Psoas muscle (tissue), 7 donors: ENCODE measurements at regions not wholly inside any gene's neighbourhood (a gene's known extent, or its start where the extent isn't known, plus 50 kb on each side); places are given as distances from the start of the nearest gene placed in this dataset.
"Not testable (repeated sequence)": the region's sequence is repeated elsewhere in the genome, so short reads cannot be mapped to it uniquely, and the experiment has no call there.

Experiments used
- ATAC-seq, 4 donors: fragments of 200-7000 bp; cut with Tn5 transposase; one replicate each; pipeline ENCODE4 v1.9.1; 2020; ENCODE audit warnings: moderate library complexity in 3 of 4, mild to moderate bottlenecking in 2 of 4
- DNase-seq, 2 donors: peaks; one replicate each; pipeline ENCODE4 v3.0.0-alpha.2; 2020
- H3K27ac ChIP-seq: fragments of 200-600 bp; one replicate; pipeline ENCODE4 v1.8.0; 2022
- H3K27me3 ChIP-seq, 3 donors: fragments of 200-600 bp in 1 of 3; one replicate each; pipeline versions ENCODE4 v1.6.1 to v1.8.0; 2013 to 2022; ENCODE audit warnings: low read length in 2 of 3, mild to moderate bottlenecking in 2 of 3, moderate library complexity in 1 of 3; ENCODE audit not compliant: insufficient read depth in 3 of 3
- H3K36me3 ChIP-seq, 2 donors: fragments of 200-600 bp in 1 of 2; one replicate each; pipeline versions ENCODE4 v1.6.1 to v1.8.0; 2013 to 2022; ENCODE audit warnings: low read depth in 1 of 2, mild to moderate bottlenecking in 1 of 2, moderate library complexity in 1 of 2; ENCODE audit not compliant: insufficient read depth in 1 of 2
- H3K4me1 ChIP-seq: fragments of 200-600 bp; one replicate; pipeline ENCODE4 v1.8.0; 2022
- H3K4me3 ChIP-seq: fragments of 200-600 bp; one replicate; pipeline ENCODE4 v1.8.0; 2022; ENCODE audit warnings: mild to moderate bottlenecking
- H3K9me3 ChIP-seq: fragments of 200-600 bp; one replicate; pipeline ENCODE4 v1.8.0; 2022
- CTCF ChIP-seq: fragments of 200-600 bp; IDR thresholded peaks from one replicate; pipeline ENCODE4 v1.8.0; 2022; ENCODE audit warnings: antibody characterized with exemption
- WGBS, 3 donors: extraction: QIAGEN DNeasy Blood & Tissue Kit; methylation state at CpG; one replicate each; pipeline versions ENCODE4 v1.1.6 to v1.1.7; 2013; 5-methylcytosine and 5-hydroxymethylcytosine counted together
- intact Hi-C, 2 donors: fragments of 100-400 bp; cut with DNase I; formaldehyde crosslinking; loops; one replicate each; pipeline versions ENCODE4 v1.11.0 to v1.14.2; 2022
- donor health status: healthy with polysubstance abuse.
- donor health status: DM: no; HTN: no; CAD: no; lungs with moderate emphysema.
- donor health status: Bipolar disorder and iron deficiency.
- donor health status: healthy.
- donor health status: DM: yes; HTN: yes; CAD: no.
- donor health status: DM: no; HTN: no; CAD: no.
- donor health status: DM: yes; HTN: yes; CAD: no.

GRCh38 chr9:75454043-75454442 is 365.7 kb downstream of the OSTF1 start:
- H3K4me1 ChIP-seq: no peaks in the 10 kb centered on the region
- intact Hi-C loops: no loop called here

GRCh38 chr9:75454891-75455290 is 366.6 kb downstream of the OSTF1 start:
- Histone ChIP-seq H3K27me3 (no peaks in the 10 kb centered on the region), H3K4me1 (no peaks in the 10 kb centered on the region), H3K36me3 (no peaks in the 10 kb centered on the region), H3K4me3 (no peak overlapping the region), H3K9me3 (no peaks in the 10 kb centered on the region), H3K27ac (no peak overlapping the region)
- no peak for ATAC-seq
- WGBS, 3 donors: 96 to 98% (median 97%) methylated on average over 2 of the region's 2 CpGs
- intact Hi-C loops: no loop called here
- no peak for DNase-seq
- no peak for TF ChIP-seq CTCF

More at GRCh38 chr9:75454043-75454442, 365.7 kb downstream of the OSTF1 start:
- TF ChIP-seq CTCF: no peak
- Histone ChIP-seq H3K27ac (no peak overlapping the region), H3K9me3 (no peaks in the 10 kb centered on the region), H3K36me3 (no peaks in the 10 kb centered on the region), H3K27me3 (no peaks in the 10 kb centered on the region), H3K4me3 (no peak overlapping the region)
- DNase-seq (no peak), ATAC-seq (no peak)
- 85% methylated on average over 2 of the region's 2 CpGs for WGBS, 3 donors

DNA sequence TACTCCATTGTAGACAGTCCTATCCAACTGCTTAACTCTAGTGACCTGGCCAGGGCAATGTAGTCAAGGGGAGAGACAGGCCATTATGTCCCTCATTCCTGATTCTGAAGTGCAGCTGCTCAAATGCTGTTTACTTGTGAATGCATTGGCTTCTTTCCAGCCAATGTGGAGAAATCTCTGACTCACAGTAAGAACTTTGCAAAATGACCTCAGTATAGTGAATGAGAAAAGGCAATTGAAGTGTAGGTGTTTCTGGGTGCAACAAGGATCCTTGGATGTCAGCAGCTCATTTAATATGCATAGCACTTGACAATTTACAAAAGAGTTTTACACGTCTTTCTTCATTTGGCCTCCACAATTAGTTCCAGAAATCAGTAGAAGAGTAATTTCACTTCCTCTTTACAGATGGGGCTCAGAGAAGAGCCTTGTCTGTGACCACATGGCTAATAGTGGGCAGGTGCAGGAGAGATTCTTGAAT is 367.2 kb downstream of the OSTF1 start:
- no peaks in the 10 kb centered on the region for H3K4me1 ChIP-seq
- WGBS, 3 donors: 15 to 24% (median 19%) methylated on average over 1 of the region's 1 CpG
- no peak overlapping the region for H3K4me3 ChIP-seq
- no peak for TF ChIP-seq CTCF
- DNase-seq: no peak
- H3K27ac ChIP-seq: no peak overlapping the region
- no peaks in the 10 kb centered on the region for H3K36me3 ChIP-seq
- H3K9me3 ChIP-seq: no peaks in the 10 kb centered on the region
- intact Hi-C loops: no loop called here
- ATAC-seq: peak in 3 of 4 donors; percentile 37 to 56 (median 40)
- H3K27me3 ChIP-seq: no peaks in the 10 kb centered on the region

DNA sequence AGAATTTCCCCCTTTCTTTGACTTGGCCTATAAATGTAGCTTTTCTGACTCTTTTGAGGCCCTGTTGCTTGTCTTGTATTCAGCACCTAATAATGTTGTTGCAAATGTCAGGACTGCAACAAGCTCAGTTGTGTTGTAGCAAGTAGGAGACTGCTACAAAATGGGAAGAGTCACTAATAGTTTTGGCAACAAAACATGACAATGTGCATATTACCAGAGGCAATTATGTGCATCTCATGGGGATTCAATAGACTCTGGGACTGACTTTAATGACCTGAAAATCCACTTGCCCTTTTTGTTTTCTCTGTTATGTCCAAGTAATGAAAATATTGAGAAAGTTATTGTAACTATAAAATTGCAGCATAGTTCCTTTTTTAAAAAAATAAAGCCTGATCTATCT is 368.4 kb downstream of the OSTF1 start:
- no peak for ATAC-seq
- Histone ChIP-seq H3K4me1 (no peaks in the 10 kb centered on the region), H3K9me3 (no peaks in the 10 kb centered on the region), H3K36me3 (no peaks in the 10 kb centered on the region), H3K4me3 (no peak overlapping the region), H3K27ac (no peak overlapping the region), H3K27me3 (no peaks in the 10 kb centered on the region)
- TF ChIP-seq CTCF: no peak
- intact Hi-C loops: no loop called here
- no peak for DNase-seq

DNA sequence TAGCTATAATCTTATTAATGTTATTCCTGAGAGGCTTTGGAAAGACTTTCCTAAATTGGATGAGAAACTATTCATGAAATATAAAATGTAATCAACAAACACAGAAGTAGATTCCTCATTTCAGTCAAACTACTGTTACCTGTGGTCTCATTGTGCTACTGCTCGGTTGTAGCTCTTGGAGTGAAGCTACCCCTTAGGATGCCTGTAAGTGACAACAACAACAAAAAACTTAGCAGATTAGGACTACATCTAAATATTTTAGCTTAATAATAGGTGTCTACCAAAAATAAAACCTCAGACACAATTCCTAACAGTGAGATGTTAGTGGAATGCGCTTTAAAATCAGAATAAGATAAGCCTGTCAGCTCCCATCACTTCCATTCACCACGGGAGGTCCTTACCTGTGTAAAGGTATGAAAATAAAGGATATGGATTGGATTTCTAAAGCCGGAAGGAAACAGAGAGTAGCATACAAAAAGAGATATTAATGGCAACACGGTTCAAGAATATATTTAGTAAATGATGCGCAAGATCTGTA is 369.2 kb downstream of the OSTF1 start:
- Histone ChIP-seq H3K4me1 (no peaks in the 10 kb centered on the region), H3K36me3 (no peaks in the 10 kb centered on the region), H3K27me3 (no peaks in the 10 kb centered on the region), H3K27ac (no peak overlapping the region), H3K9me3 (no peaks in the 10 kb centered on the region), H3K4me3 (no peak overlapping the region)
- no peak for TF ChIP-seq CTCF
- ATAC-seq: no peak
- intact Hi-C loops: no loop called here
- WGBS, 3 donors: 84 to 95% (median 88%) methylated on average over 6 of the region's 6 CpGs
- DNase-seq: no peak

DNA sequence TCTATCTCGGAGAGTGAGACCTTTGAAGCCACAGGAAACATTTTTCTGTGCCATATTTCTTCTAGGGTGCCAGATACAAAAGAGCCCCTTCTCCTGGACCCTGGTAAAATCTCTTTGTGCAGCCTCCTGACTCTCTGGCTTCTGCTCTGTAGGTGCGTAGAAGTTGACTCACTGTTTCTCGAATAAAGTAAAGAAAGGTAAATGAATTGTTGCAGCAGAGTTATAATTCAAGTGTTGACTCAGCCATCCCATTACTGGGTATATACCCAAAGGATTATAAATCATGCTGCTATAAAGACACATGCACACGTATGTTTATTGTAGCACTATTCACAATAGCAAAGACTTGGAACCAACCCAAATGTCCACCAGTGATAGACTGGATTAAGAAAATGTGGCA is 371.0 kb downstream of the OSTF1 start:
- H3K9me3 ChIP-seq, H3K36me3 ChIP-seq, H3K27ac ChIP-seq, DNase-seq, H3K4me1 ChIP-seq, H3K4me3 ChIP-seq, ATAC-seq, intact Hi-C loops, H3K27me3 ChIP-seq: not testable (repeated sequence)
- 63 to 94% (median 69%) methylated on average over 4 of the region's 4 CpGs for WGBS, 3 donors
